SIG-M5 treated with dmso at 0.1 percent for 504 hours (cell line): ENCODE measurements at regions not wholly inside any gene's neighbourhood (a gene's known extent, or its start where the extent isn't known, plus 50 kb on each side); places are given as distances from the start of the nearest gene placed in this dataset.
"Not testable (repeated sequence)": the region's sequence is repeated elsewhere in the genome, so short reads cannot be mapped to it uniquely, and the experiment has no call there.

Experiments
- DNase-seq: peaks from one replicate; lab custom pipeline; 2025; ENCODE audit not compliant: unreplicated experiment; lab: John Stamatoyannopoulos, UW

DNA sequence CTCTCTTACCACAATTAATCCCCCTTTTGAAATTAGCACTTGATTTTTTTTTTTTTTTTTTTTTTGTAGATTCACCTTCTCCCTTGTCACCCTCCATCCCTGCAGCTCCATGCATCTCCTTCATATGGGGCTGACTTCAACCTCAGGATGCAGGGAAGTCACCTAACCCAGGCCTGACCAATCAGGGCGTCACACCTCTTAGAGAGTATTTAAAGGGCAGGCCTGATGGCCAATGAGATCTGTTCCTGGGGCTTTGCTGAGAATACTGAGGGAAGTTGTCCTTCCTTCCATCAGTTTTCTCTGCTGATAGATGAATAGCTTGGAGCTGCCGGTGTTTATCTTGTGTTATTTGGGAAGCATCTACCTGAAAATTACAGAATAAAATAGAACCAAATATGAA, 1104.7 kb upstream of the TMEM132C start:
- DNase-seq, result no peak

- no peak for DNase-seq
Observed at GRCh38 chr12:127162902-127163301, 1104.1 kb upstream of the TMEM132C start.

DNA sequence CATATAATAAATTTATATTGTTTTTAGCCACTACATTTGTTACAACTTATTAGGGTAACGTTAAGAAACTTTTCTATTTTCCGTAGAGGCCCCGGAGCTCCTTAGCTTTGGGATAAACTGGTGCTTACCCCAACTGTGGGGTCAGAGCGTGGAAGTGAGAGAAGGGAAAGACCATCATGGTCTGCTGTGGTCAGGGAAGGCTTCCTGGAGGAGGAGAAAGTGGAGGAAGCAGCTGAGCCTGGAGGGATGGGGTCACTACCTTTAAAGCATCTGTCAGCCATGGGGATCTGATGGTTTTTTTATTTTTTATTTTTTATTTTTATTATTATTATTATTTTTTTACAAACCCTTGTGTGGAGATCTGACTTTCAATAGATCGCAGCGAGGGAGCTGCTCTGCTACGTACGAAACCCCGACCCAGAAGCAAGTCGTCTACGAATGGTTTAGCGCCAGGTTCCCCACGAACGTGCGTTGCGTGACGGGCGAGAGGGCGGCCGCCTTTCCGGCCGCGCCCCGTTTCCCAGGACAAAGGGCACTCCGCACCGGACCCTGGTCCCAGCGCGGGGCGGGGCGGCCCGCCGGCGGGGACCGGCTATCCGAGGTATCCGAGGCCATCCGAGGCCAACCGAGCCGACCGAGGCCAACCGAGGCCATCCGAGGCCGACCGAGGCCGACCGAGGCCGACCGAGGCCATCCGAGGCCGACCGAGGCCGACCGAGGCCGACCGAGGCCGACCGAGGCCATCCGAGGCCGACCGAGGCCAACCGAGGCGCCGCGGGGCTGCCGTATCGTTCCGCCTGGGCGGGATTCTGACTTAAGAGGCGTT, 1101.2 kb upstream of the TMEM132C start:
- DNase-seq, result no peak

DNA sequence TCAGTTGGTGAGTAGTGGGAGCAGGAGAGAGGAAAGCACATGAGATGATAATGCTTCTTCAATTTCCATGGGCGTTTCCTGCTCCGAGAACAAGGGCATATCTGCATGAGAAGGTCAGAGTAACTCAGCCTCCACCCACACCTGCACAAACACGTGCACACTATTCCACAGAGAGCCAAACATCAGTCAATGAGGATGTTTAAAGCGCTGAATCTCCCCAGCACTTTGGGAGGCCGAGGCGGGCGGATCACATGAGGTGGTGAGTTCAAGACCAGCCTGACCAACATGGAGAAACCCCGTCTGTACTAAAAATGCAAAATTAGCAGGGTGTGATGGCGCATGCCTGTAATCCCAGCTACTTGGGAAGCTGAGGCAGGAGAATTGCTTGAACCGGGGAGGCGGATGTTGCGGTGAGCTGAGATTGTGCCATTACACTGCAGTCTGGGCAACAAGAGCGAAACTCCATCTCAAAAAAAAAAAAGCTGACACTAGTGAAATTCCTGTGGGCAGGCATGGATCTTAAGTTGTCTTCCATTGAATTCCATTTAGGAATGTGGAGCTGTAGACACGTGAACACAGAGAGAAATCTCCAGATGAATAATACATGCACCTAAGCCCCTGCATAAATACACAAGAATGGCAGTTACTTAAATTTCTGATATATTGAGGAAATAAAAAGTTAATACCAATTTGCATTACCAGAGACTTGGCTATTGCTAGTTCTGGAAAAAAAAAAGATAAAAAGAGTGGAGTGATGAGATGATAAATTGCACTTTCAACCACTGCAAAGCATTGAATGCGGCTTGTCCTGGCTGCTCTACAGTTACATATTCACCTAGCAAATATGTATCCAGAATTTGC, 1097.4 kb upstream of the TMEM132C start:
- no peak for DNase-seq

- no peak for DNase-seq
Observed at GRCh38 chr12:127170226-127171180, 1096.5 kb upstream of the TMEM132C start.

DNA sequence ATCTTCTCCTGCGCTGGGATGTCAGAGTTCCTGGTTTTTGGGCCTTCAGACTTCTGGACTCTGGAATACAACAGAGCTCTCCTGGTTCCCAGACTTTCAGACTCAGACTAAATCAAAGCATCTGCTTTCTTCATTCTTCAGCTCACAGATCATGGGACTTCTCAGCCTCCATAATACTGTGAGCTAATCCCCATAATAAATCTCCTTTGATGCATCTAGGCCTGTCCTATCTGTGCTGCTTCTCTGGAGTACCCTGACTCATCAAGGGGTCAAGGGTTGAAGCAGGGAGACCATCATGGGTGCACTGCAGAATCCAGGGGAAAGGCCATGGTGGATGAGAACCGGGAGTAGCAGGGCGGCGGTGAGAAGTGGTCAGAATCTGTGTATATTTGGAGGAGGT, 1094.1 kb upstream of the TMEM132C start:
- DNase-seq, result no peak

- not testable (repeated sequence) for DNase-seq
Observed at GRCh38 chr12:127173971-127174370, 1093.0 kb upstream of the TMEM132C start.

- no peak for DNase-seq
Observed at GRCh38 chr12:127174881-127175280, 1092.1 kb upstream of the TMEM132C start.

GRCh38 chr12:127175361-127175760, 1091.6 kb upstream of the TMEM132C start:
- no peak for DNase-seq

DNA sequence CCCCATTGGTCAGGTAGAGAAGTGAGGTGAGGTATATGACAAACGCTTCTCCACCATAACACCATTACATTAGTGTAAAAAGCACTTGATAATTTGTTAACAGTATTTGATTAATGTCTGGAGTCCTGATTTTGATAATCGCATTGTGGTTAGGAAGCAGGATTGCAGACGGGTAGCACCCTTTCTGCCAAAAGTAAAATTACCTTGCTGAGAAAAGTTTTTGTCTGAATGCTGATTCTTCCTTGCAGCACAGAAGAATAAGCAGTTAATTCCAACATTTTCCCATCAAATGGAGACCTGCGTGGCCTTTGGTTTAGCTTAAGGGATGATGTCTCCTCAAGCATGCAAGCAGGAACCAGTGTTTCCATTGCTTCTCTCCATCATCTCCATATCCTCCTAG, 1090.2 kb upstream of the TMEM132C start:
- no peak for DNase-seq

GRCh38 chr12:127178052-127178451, 1088.9 kb upstream of the TMEM132C start:
- no peak for DNase-seq

DNA sequence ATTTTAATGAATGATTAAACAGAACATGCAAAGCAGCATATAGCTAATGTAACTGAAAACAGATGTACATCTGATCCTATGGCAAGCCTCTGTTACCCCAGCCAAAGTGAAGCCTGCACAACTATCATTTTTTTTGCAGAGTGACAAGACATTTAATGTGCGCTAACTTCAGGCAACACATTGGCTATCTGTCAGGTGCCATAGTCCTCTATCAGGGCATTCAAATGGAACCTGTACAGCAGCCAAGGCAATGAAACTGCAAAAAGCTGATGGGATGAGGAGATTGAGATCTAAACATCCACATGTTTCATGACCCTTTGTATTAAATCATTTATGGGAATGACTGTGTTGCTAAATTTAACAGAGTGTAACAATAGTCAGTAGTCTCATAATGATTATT, 1088.5 kb upstream of the TMEM132C start:
- no peak for DNase-seq

- no peak for DNase-seq
Observed at GRCh38 chr12:127179176-127179575, 1087.8 kb upstream of the TMEM132C start.

- DNase-seq, result no peak
Observed at GRCh38 chr12:127182018-127182417, 1085.0 kb upstream of the TMEM132C start.

GRCh38 chr12:127189992-127190391, 1077.0 kb upstream of the TMEM132C start:
- no peak for DNase-seq

DNA sequence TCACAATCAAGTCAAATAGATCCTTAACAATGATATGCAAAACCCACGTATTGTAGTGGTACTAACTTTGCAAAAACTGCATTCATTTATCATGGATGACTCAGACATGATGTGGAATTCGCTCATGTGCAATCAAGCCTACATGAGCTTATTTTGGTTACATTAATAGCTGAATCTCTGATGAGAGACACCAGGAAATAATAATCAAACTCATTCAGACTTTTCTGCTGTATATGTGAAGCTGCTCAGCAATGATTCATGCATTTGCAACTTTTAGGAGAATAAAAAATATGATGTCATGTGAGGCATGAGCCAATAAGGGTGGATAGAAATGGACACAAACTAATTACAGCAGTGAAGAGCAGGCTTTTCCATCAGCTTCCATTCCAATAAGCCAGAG, 1075.8 kb upstream of the TMEM132C start:
- no peak for DNase-seq

- DNase-seq, result no peak
Observed at GRCh38 chr12:127192391-127192790, 1074.6 kb upstream of the TMEM132C start.

GRCh38 chr12:127193341-127193740, 1073.6 kb upstream of the TMEM132C start:
- DNase-seq, result no peak

DNA sequence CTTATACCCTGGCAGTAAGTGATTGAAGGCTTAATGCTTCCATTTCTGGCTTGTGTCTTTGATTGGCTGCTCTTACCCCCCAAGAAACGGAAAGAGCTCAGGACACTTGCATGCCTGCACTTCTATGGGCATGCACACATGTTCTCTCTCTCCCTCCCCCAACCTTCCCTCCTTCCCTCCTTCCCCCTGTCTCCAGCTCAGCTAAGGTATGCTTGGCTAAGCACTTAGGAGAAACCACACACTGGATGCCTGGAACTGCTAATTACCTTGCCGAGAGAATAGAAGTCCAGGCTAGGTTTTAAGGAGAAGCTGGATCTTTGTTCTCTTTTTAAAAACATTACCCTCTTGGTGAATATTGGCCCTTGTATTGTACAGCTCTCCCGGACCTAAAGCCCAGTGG, 1072.8 kb upstream of the TMEM132C start:
- no peak for DNase-seq

DNA sequence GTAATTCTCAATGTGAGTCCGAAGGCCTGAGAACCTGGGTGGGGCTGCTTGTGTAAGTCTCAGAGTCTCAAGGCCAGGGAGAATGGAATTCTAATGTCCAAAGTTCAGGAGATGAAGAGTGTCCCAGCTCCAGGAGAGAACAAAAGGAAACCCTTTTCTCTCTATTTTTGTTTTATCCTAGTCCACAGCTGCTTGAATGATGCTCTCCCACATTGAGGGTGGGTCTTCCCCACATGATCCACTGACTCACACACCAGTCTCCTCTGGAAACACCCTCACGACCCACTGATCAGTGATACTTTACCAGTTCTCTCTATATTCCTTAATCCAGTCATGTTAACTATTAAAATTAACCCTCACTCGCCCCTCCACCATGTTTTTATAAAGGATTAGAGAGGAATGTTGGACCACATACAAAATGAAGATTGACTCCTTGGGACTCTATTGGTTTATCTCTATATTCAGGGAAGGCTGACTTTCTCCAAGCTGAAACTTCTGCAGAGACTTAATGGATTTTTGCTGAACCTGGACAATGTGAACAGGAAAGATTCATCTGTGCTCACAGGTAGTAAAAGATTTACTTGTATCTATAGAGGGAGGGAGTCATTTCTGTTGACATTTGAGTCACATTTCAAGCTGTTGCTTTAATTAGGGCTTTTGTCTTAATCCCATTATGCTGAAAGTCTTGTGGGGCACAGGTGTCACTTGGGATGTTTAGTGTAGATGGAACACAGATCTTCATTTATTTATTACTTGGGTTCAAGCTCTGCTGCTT, 1061.0 kb upstream of the TMEM132C start:
- no peak for DNase-seq
